ENCODE measurements at regions not wholly inside any gene's neighbourhood (a gene's known extent, or its start where the extent isn't known, plus 50 kb on each side); places are given as distances from the start of the nearest gene placed in this dataset.

- in situ Hi-C loops (cut with HindIII; ENCODE audit: low sequenced_read_pairs) = no loop called here
Measured at GRCh38 chr9:78997296-78997695, 574.5 kb upstream of the TLE4 start.

- in situ Hi-C loops (cut with HindIII; ENCODE audit: low sequenced_read_pairs) = no loop called here
Measured at GRCh38 chr9:79000230-79001002, 571.3 kb upstream of the TLE4 start.

- in situ Hi-C loops (cut with HindIII; ENCODE audit: low sequenced_read_pairs) = no loop called here
Measured at GRCh38 chr9:79001012-79001411, 570.8 kb upstream of the TLE4 start.

GRCh38 chr9:79003514-79003913, 568.3 kb upstream of the TLE4 start:
- in situ Hi-C loops (cut with HindIII; ENCODE audit: low sequenced_read_pairs) = no loop called here

GRCh38 chr9:79004032-79004431, 567.7 kb upstream of the TLE4 start:
- in situ Hi-C loops (cut with HindIII; ENCODE audit: low sequenced_read_pairs) = no loop called here

GRCh38 chr9:79006546-79006945, 565.2 kb upstream of the TLE4 start:
- in situ Hi-C loops (cut with HindIII; ENCODE audit: low sequenced_read_pairs) = no loop called here

GRCh38 chr9:79007701-79008483, 563.9 kb upstream of the TLE4 start:
- in situ Hi-C loops (cut with HindIII; ENCODE audit: low sequenced_read_pairs) = no loop called here

GRCh38 chr9:79008916-79009315, 562.8 kb upstream of the TLE4 start:
- in situ Hi-C loops (cut with HindIII; ENCODE audit: low sequenced_read_pairs) = no loop called here

- in situ Hi-C loops (cut with HindIII; ENCODE audit: low sequenced_read_pairs) = no loop called here
Measured at GRCh38 chr9:79011461-79011860, 560.3 kb upstream of the TLE4 start.

- in situ Hi-C loops (cut with HindIII; ENCODE audit: low sequenced_read_pairs) = no loop called here
Measured at GRCh38 chr9:79012561-79012960, 559.2 kb upstream of the TLE4 start.

GRCh38 chr9:79013715-79014610, 557.8 kb upstream of the TLE4 start:
- in situ Hi-C loops (cut with HindIII; ENCODE audit: low sequenced_read_pairs) = no loop called here

- in situ Hi-C loops (cut with HindIII; ENCODE audit: low sequenced_read_pairs) = no loop called here
Measured at GRCh38 chr9:79014929-79015699, 556.7 kb upstream of the TLE4 start.

- in situ Hi-C loops (cut with HindIII; ENCODE audit: low sequenced_read_pairs) = no loop called here
Measured at GRCh38 chr9:79015951-79016350, 555.8 kb upstream of the TLE4 start.

GRCh38 chr9:79020276-79020675, 551.5 kb upstream of the TLE4 start:
- in situ Hi-C loops (cut with HindIII; ENCODE audit: low sequenced_read_pairs) = no loop called here

GRCh38 chr9:79021084-79021483, 550.7 kb upstream of the TLE4 start:
- in situ Hi-C loops (cut with HindIII; ENCODE audit: low sequenced_read_pairs) = no loop called here

- in situ Hi-C loops (cut with HindIII; ENCODE audit: low sequenced_read_pairs) = no loop called here
Measured at GRCh38 chr9:79023134-79023580, 548.6 kb upstream of the TLE4 start.

GRCh38 chr9:79026316-79026715, 545.4 kb upstream of the TLE4 start:
- in situ Hi-C loops (cut with HindIII; ENCODE audit: low sequenced_read_pairs) = no loop called here

GRCh38 chr9:79028101-79028500, 543.7 kb upstream of the TLE4 start:
- in situ Hi-C loops (cut with HindIII; ENCODE audit: low sequenced_read_pairs) = no loop called here

- in situ Hi-C loops (cut with HindIII; ENCODE audit: low sequenced_read_pairs) = no loop called here
Measured at GRCh38 chr9:79034583-79034982, 537.2 kb upstream of the TLE4 start.

- in situ Hi-C loops (cut with HindIII; ENCODE audit: low sequenced_read_pairs) = no loop called here
Measured at GRCh38 chr9:79037338-79037737, 534.4 kb upstream of the TLE4 start.
